A673 (cell line): ENCODE measurements at regions not wholly inside any gene's neighbourhood (a gene's known extent, or its start where the extent isn't known, plus 50 kb on each side); places are given as distances from the start of the nearest gene placed in this dataset.

Experiments used
- BruUV-seq: library from RNA; stranded (reverse); fragments of 400-500 nt; replicated peaks from 2 replicates; lab custom pipeline; 2021; lab: Mats Ljungman, UMichigan
- CTCF ChIA-PET: fragments of 300-600 bp; sonication (Branson Sonifier 250); formaldehyde crosslinking; loops from one replicate; lab custom pipeline; 2022; ENCODE audit warnings: antibody characterized with exemption; lab: Charles Lee
- POLR2A ChIA-PET: fragments of 300-600 bp; sonication (Branson Sonifier 250); formaldehyde crosslinking; loops from one replicate; lab custom pipeline; 2022; ENCODE audit warnings: antibody characterized with exemption; ENCODE audit not compliant: low non-redundant PET; lab: Charles Lee
- DNase-seq: peaks from one replicate; pipeline ENCODE4 v3.0.0-alpha.2; 2015; ENCODE audit warnings: low spot score
- H3K27ac ChIP-seq: fragments of 200-600 bp; sonication (generic); 2 replicates; pipeline ENCODE4 v1.5.1; 2016; ENCODE audit warnings: mixed run types, low read depth, mild to moderate bottlenecking, mixed read lengths, antibody characterized with exemption, low read length; ENCODE audit not compliant: poor library complexity, severe bottlenecking
- H3K27me3 ChIP-seq: fragments of 200-600 bp; sonication (generic); replicated peaks from 2 replicates; pipeline ENCODE4 v1.6.1; 2017; ENCODE audit warnings: mixed run types, low read depth, mild to moderate bottlenecking, mixed read lengths, antibody characterized with exemption, low read length; ENCODE audit not compliant: insufficient read depth, poor library complexity
- H3K36me3 ChIP-seq: fragments of 200-600 bp; sonication (generic); 2 replicates; pipeline ENCODE4 v1.6.1; 2016; ENCODE audit warnings: mixed run types, mild to moderate bottlenecking, mixed read lengths, antibody characterized with exemption, low read length; ENCODE audit not compliant: insufficient read depth, poor library complexity, severe bottlenecking
- H3K4me1 ChIP-seq: fragments of 200-600 bp; sonication (generic); 2 replicates; pipeline ENCODE4 v1.6.1; 2017; ENCODE audit warnings: mixed run types, mild to moderate bottlenecking, mixed read lengths, antibody characterized with exemption, low read length; ENCODE audit not compliant: insufficient read depth, poor library complexity, severe bottlenecking
- H3K4me3 ChIP-seq: fragments of 200-600 bp; sonication (generic); 2 replicates; pipeline ENCODE4 v1.5.1; 2016; ENCODE audit warnings: low read depth, mixed run types, mild to moderate bottlenecking, mixed read lengths, low read length; ENCODE audit not compliant: poor library complexity, severe bottlenecking
- H3K9me3 ChIP-seq: fragments of 200-600 bp; sonication (generic); 2 replicates; pipeline ENCODE4 v1.6.1; 2016; ENCODE audit warnings: mixed run types, low read depth, mild to moderate bottlenecking, mixed read lengths, antibody characterized with exemption, low read length; ENCODE audit not compliant: poor library complexity, severe bottlenecking
- EZH2 ChIP-seq: fragments of 200-600 bp; sonication (generic); IDR thresholded peaks from 2 replicates; pipeline ENCODE4 v1.6.1; 2017; ENCODE audit warnings: borderline replicate concordance, low read depth, mild to moderate bottlenecking, mixed read lengths, antibody characterized with exemption, low read length; ENCODE audit not compliant: poor library complexity, severe bottlenecking
- intact Hi-C: fragments of 100-400 bp; cut with micrococcal nuclease; formaldehyde crosslinking; loops from one replicate; pipeline ENCODE4 v1.10.0; 2022; ENCODE audit not compliant: unreplicated experiment
- TF ChIP-seq, protein P1 (sequence below): fragments of 300-800, 200-600 bp; sonication (generic); conservative IDR thresholded peaks from 2 replicates; pipeline ENCODE4 v1.5.1; 2017; ENCODE audit warnings: low read depth, mild to moderate bottlenecking, antibody characterized with exemption, low read length, moderate library complexity, mixed read lengths

DNA sequence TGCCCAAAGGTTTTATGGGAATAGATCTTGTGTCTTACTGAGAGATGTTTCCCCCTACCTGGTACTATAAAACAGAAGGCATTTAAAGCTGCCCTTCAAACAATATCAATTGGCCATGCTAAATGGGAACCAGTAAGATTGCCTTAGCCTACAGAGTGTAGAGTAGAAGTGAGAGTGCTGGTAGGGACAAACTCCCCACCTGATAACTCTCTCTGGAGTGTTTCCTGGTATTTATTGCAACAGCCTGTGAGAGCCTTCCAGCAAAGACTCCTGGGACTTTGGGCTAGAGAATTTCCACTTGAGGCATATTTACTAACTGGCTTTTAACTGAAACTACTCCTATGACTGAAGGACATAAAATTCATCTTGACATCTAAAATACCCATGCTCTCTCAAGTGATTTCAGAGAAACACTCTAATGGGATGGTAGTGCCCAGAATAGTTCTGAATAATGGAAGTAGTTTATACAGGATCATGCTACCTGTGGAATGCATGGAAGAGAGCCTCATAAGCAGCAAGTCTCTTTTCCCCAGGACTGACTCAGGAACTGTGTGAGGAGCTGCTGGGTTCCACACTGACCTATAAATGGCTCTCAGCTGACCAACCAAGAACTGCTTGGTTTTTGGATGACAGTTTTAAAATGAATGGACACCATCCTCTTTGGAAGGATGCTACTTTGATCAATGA lies 132.7 kb upstream of the SLITRK5 start:
- intact Hi-C loops, result no loop called here
- no peaks in the 10 kb centered on the region for H3K27me3 ChIP-seq
- CTCF ChIA-PET, result no interaction called here

DNA sequence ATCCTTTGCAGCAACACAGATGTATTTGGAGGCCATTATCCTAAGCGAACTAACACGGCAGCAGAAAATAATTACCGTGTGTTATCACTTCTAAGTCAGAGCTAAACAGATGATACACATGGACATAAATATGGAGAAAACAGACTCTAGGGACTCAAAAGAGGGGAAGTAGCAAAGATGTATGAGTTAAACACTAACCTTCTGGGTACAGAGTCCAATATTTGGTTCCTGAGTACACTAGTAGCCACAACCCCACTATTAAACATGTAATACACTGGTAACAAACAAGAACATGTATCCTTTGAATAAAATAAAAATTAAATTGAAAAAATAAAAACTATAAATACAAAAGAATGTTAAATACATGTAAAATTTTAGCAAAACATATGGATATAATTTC lies 118.0 kb upstream of the SLITRK5 start:
- H3K36me3 ChIP-seq, result no peaks in the 10 kb centered on the region
- no peak overlapping the region for H3K27ac ChIP-seq
- ChIA-PET POLR2A (no interaction called here), CTCF (no interaction called here)
- no peak for DNase-seq
- intact Hi-C loops, result no loop called here
- no TSS peak for BruUV-seq
- TF ChIP-seq, protein P1, sequence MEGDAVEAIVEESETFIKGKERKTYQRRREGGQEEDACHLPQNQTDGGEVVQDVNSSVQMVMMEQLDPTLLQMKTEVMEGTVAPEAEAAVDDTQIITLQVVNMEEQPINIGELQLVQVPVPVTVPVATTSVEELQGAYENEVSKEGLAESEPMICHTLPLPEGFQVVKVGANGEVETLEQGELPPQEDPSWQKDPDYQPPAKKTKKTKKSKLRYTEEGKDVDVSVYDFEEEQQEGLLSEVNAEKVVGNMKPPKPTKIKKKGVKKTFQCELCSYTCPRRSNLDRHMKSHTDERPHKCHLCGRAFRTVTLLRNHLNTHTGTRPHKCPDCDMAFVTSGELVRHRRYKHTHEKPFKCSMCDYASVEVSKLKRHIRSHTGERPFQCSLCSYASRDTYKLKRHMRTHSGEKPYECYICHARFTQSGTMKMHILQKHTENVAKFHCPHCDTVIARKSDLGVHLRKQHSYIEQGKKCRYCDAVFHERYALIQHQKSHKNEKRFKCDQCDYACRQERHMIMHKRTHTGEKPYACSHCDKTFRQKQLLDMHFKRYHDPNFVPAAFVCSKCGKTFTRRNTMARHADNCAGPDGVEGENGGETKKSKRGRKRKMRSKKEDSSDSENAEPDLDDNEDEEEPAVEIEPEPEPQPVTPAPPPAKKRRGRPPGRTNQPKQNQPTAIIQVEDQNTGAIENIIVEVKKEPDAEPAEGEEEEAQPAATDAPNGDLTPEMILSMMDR, result no peak
- no peaks in the 10 kb centered on the region for H3K27me3 ChIP-seq
- no peaks in the 10 kb centered on the region for H3K9me3 ChIP-seq
- H3K4me3 ChIP-seq, result no peak overlapping the region
- no peaks in the 10 kb centered on the region for H3K4me1 ChIP-seq

More for the DNA sequence above, 132.7 kb upstream of the SLITRK5 start:
- H3K4me3 ChIP-seq, result no peak overlapping the region
- TF ChIP-seq, protein P1, result no peak
- TF ChIP-seq EZH2, result no peak
- H3K4me1 ChIP-seq, result no peaks in the 10 kb centered on the region
- H3K36me3 ChIP-seq, result no peaks in the 10 kb centered on the region
- BruUV-seq, result no TSS peak
- no peaks in the 10 kb centered on the region for H3K9me3 ChIP-seq
- H3K27ac ChIP-seq, result no peak overlapping the region
- DNase-seq, result no peak
- POLR2A ChIA-PET, result no interaction called here

DNA sequence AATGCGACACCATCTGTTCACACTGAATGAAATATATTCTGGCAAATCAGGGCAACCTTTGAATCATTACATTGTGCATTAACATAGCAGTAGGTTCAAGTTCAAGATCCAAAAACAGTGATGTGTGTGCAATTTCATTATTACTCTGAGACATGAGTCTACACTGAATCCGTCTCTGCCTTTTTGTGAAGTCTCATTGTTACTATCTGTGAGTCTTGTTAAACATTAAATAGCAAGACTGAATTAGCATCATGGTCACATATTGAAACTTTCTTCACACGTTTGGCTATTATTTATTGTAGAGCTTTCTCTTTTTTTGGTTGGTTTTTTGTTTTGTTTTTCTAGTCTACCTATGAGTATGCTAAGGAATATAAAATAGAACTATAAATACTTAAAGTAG lies 117.1 kb upstream of the SLITRK5 start:
- Histone ChIP-seq H3K36me3 (no peaks in the 10 kb centered on the region), H3K9me3 (no peaks in the 10 kb centered on the region), H3K4me1 (no peaks in the 10 kb centered on the region), H3K27me3 (no peaks in the 10 kb centered on the region), H3K4me3 (no peak overlapping the region), H3K27ac (no peak overlapping the region)
- no TSS peak for BruUV-seq
- intact Hi-C loops, result no loop called here
- TF ChIP-seq EZH2, result no peak
- TF ChIP-seq, protein P1, result no peak
- DNase-seq, result no peak
- POLR2A ChIA-PET, result no interaction called here
- CTCF ChIA-PET, result no interaction called here
